NB4 (cell line): ENCODE measurements at regions not wholly inside any gene's neighbourhood (a gene's known extent, or its start where the extent isn't known, plus 50 kb on each side); places are given as distances from the start of the nearest gene placed in this dataset.

ENCODE experiments used
- CTCF ChIP-seq: IDR thresholded peaks from one replicate; pipeline ENCODE4 v1.5.1; 2012; ENCODE audit warnings: low read depth, low read length
- MAX ChIP-seq: IDR thresholded peaks from 2 replicates; pipeline ENCODE4 v1.6.1; 2011; ENCODE audit warnings: low read depth, low read length
- POLR2A ChIP-seq: IDR thresholded peaks from 2 replicates; pipeline ENCODE4 v1.6.1; 2011; ENCODE audit warnings: mild to moderate bottlenecking; ENCODE audit not compliant: insufficient read length; ENCODE audit errors: extremely low read depth

GRCh38 chr2:226620176-226620575, 179.4 kb downstream of the IRS1 start:
- TF ChIP-seq CTCF (no peak), POLR2A (no peak), MAX (no peak)
